ENCODE measurements at regions not wholly inside any gene's neighbourhood (a gene's known extent, or its start where the extent isn't known, plus 50 kb on each side); places are given as distances from the start of the nearest gene placed in this dataset.

GRCh38 chr6:156544046-156544445, 233.1 kb upstream of the ARID1B start:
- TF ChIP-seq POLR2A (IDR thresholded peaks at IDR 0.05) (no peak), EP300 (IDR thresholded peaks at IDR 0.05) (no peak)
- TF ChIP-seq, protein P1, sequence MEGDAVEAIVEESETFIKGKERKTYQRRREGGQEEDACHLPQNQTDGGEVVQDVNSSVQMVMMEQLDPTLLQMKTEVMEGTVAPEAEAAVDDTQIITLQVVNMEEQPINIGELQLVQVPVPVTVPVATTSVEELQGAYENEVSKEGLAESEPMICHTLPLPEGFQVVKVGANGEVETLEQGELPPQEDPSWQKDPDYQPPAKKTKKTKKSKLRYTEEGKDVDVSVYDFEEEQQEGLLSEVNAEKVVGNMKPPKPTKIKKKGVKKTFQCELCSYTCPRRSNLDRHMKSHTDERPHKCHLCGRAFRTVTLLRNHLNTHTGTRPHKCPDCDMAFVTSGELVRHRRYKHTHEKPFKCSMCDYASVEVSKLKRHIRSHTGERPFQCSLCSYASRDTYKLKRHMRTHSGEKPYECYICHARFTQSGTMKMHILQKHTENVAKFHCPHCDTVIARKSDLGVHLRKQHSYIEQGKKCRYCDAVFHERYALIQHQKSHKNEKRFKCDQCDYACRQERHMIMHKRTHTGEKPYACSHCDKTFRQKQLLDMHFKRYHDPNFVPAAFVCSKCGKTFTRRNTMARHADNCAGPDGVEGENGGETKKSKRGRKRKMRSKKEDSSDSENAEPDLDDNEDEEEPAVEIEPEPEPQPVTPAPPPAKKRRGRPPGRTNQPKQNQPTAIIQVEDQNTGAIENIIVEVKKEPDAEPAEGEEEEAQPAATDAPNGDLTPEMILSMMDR (IDR thresholded peaks at IDR 0.05) = no peak
